WTC11 (cell line): ENCODE measurements at regions not wholly inside any gene's neighbourhood (a gene's known extent, or its start where the extent isn't known, plus 50 kb on each side); places are given as distances from the start of the nearest gene placed in this dataset.

Source experiments
- ATAC-seq: fragments of 200-7000 bp; cut with Tn5 transposase; 2 replicates; pipeline ENCODE4 v1.10.0; 2021; ENCODE audit warnings: mild to moderate bottlenecking, moderate library complexity
- CTCF ChIA-PET: fragments of 300-600 bp; sonication (Branson Sonifier 250); formaldehyde crosslinking; loops from one replicate; lab custom pipeline; 2021; ENCODE audit warnings: antibody characterized with exemption; lab: Charles Lee
- POLR2A ChIA-PET: fragments of 350-600 bp; sonication (Branson Sonifier 250); formaldehyde crosslinking; loops from one replicate; lab custom pipeline; 2021; ENCODE audit warnings: antibody characterized with exemption; lab: Charles Lee
- DNase-seq: peaks from one replicate; pipeline ENCODE4 v3.0.0; 2021; ENCODE audit warnings: low spot score
- H3K27ac Mint-ChIP-seq: 2 replicates; pipeline ENCODE4 v1.8.0; 2021; ENCODE audit warnings: mixed read lengths
- H3K27me3 Mint-ChIP-seq: 2 replicates; pipeline ENCODE4 v1.8.0; 2021; ENCODE audit warnings: low read depth, mild to moderate bottlenecking, moderate library complexity, mixed read lengths
- H3K36me3 Mint-ChIP-seq: 2 replicates; pipeline ENCODE4 v1.8.0; 2021; ENCODE audit warnings: mixed read lengths
- H3K4me1 Mint-ChIP-seq: 2 replicates; pipeline ENCODE4 v1.8.0; 2022; ENCODE audit warnings: mixed read lengths
- H3K4me3 Mint-ChIP-seq: 2 replicates; pipeline ENCODE4 v1.8.0; 2021; ENCODE audit warnings: mild to moderate bottlenecking, moderate library complexity, mixed read lengths
- H3K9me3 Mint-ChIP-seq: 2 replicates; pipeline ENCODE4 v1.8.0; 2021; ENCODE audit warnings: mixed read lengths
- ARID4B ChIP-seq: sonication (generic); formaldehyde crosslinking; IDR thresholded peaks from 2 replicates; pipeline ENCODE4 v1.8.0; 2023; ENCODE audit warnings: missing genetic modification reagents, mild to moderate bottlenecking, borderline replicate concordance
- ATF1 ChIP-seq: sonication (generic); formaldehyde crosslinking; IDR thresholded peaks from 2 replicates; pipeline ENCODE4 v1.8.1; 2023; ENCODE audit warnings: mild to moderate bottlenecking, moderate library complexity, missing genetic modification reagents
- ATF2 ChIP-seq: sonication (generic); formaldehyde crosslinking; IDR thresholded peaks from 2 replicates; pipeline ENCODE4 v1.8.1; 2022; ENCODE audit warnings: low read depth, missing genetic modification reagents, borderline replicate concordance
- E2F5 ChIP-seq: sonication (generic); formaldehyde crosslinking; IDR thresholded peaks from 2 replicates; pipeline ENCODE4 v1.8.1; 2022; ENCODE audit warnings: mild to moderate bottlenecking, moderate library complexity, missing genetic modification reagents
- EMX1 ChIP-seq: fragments of 250-450 bp; sonication (Bioruptor Pico); IDR thresholded peaks from 2 replicates; pipeline ENCODE4 v1.8.0; 2021; ENCODE audit warnings: mild to moderate bottlenecking
- FOXP1 ChIP-seq: sonication (generic); formaldehyde crosslinking; IDR thresholded peaks from 2 replicates; pipeline ENCODE4 v1.8.0; 2022; ENCODE audit warnings: missing genetic modification reagents, mild to moderate bottlenecking, moderate library complexity, borderline replicate concordance
- IRF1 ChIP-seq: sonication (generic); formaldehyde crosslinking; IDR thresholded peaks from 2 replicates; pipeline ENCODE4 v1.8.0; 2023; ENCODE audit warnings: missing genetic modification reagents
- MLX ChIP-seq: sonication (generic); formaldehyde crosslinking; IDR thresholded peaks from 2 replicates; pipeline ENCODE4 v1.8.1; 2023; ENCODE audit warnings: mild to moderate bottlenecking, missing genetic modification reagents, moderate library complexity
- MXD4 ChIP-seq: fragments of 250-450 bp; sonication (Bioruptor Pico); IDR thresholded peaks from 2 replicates; pipeline ENCODE4 v1.8.0; 2021; ENCODE audit warnings: mild to moderate bottlenecking, moderate library complexity, borderline replicate concordance
- MYBL2 ChIP-seq: sonication (generic); formaldehyde crosslinking; IDR thresholded peaks from 2 replicates; pipeline ENCODE4 v1.8.1; 2023; ENCODE audit warnings: mild to moderate bottlenecking, moderate library complexity, missing genetic modification reagents
- NFE2L1 ChIP-seq: sonication (generic); formaldehyde crosslinking; IDR thresholded peaks from 2 replicates; pipeline ENCODE4 v1.8.1; 2023; ENCODE audit warnings: missing genetic modification reagents
- OVOL2 ChIP-seq: fragments of 250-450 bp; sonication (Bioruptor Pico); IDR thresholded peaks from 2 replicates; pipeline ENCODE4 v1.9.0; 2021; ENCODE audit warnings: mild to moderate bottlenecking, borderline replicate concordance
- SMAD4 ChIP-seq: sonication (generic); formaldehyde crosslinking; IDR thresholded peaks from 2 replicates; pipeline ENCODE4 v1.8.0; 2022; ENCODE audit warnings: mild to moderate bottlenecking, missing genetic modification reagents
- SP1 ChIP-seq: sonication (generic); formaldehyde crosslinking; conservative IDR thresholded peaks from 2 replicates; pipeline ENCODE4 v1.8.1; 2022; ENCODE audit warnings: missing genetic modification reagents
- TCF7 ChIP-seq: sonication (generic); formaldehyde crosslinking; IDR thresholded peaks from 2 replicates; pipeline ENCODE4 v1.8.0; 2022; ENCODE audit warnings: mild to moderate bottlenecking, low read depth, missing genetic modification reagents, moderate library complexity
- USF2 ChIP-seq: sonication (generic); formaldehyde crosslinking; IDR thresholded peaks from 2 replicates; pipeline ENCODE4 v1.8.1; 2023; ENCODE audit warnings: mild to moderate bottlenecking, missing genetic modification reagents, moderate library complexity
- ZNF416 ChIP-seq: fragments of 250-450 bp; sonication (Bioruptor Pico); IDR thresholded peaks from 2 replicates; pipeline ENCODE4 v1.9.0; 2021; ENCODE audit warnings: mild to moderate bottlenecking, inconsistent platforms
- ZNF423 ChIP-seq: fragments of 250-450 bp; sonication (Bioruptor Pico); IDR thresholded peaks from 2 replicates; pipeline ENCODE4 v2.1.2; 2022; ENCODE audit warnings: mild to moderate bottlenecking, moderate library complexity
- ZNF671 ChIP-seq: fragments of 250-450 bp; sonication (Bioruptor Pico); IDR thresholded peaks from 2 replicates; pipeline ENCODE4 v1.8.0; 2021; ENCODE audit warnings: mild to moderate bottlenecking
- TF ChIP-seq, protein P1 (sequence below): fragments of 250-450 bp; sonication (Bioruptor Pico); IDR thresholded peaks from 2 replicates; pipeline ENCODE4 v2.1.2; 2022; ENCODE audit warnings: mild to moderate bottlenecking, moderate library complexity
- TF ChIP-seq, protein P2 (sequence below): sonication (generic); formaldehyde crosslinking; IDR thresholded peaks from 2 replicates; pipeline ENCODE4 v1.8.1; 2023; ENCODE audit warnings: mild to moderate bottlenecking, missing genetic modification reagents
- TF ChIP-seq, protein P3 (sequence below): sonication (generic); formaldehyde crosslinking; IDR thresholded peaks from 2 replicates; pipeline ENCODE4 v1.8.0; 2022; ENCODE audit warnings: mild to moderate bottlenecking, missing genetic modification reagents

- no peak for TF ChIP-seq ATF2 (CRISPR knock-in tag)
- no peak for TF ChIP-seq SP1 (CRISPR knock-in tag)
- no peak for TF ChIP-seq NFE2L1 (CRISPR knock-in tag)
- no peak for TF ChIP-seq MYBL2
- TF ChIP-seq ATF1 (CRISPR knock-in tag) = no peak
- TF ChIP-seq, protein P1, sequence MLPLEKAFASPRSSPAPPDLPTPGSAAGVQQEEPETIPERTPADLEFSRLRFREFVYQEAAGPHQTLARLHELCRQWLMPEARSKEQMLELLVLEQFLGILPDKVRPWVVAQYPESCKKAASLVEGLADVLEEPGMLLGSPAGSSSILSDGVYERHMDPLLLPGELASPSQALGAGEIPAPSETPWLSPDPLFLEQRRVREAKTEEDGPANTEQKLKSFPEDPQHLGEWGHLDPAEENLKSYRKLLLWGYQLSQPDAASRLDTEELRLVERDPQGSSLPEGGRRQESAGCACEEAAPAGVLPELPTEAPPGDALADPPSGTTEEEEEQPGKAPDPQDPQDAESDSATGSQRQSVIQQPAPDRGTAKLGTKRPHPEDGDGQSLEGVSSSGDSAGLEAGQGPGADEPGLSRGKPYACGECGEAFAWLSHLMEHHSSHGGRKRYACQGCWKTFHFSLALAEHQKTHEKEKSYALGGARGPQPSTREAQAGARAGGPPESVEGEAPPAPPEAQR (CRISPR knock-in tag) = no peak
- no peak for TF ChIP-seq OVOL2 (CRISPR knock-in tag)
- no peak for TF ChIP-seq TCF7 (CRISPR knock-in tag)
- TF ChIP-seq FOXP1 (CRISPR knock-in tag) = no peak
- TF ChIP-seq IRF1 (CRISPR knock-in tag) = no peak
- no peak for TF ChIP-seq ZNF416 (CRISPR knock-in tag)
- TF ChIP-seq ARID4B = no peak
- no peak for TF ChIP-seq ZNF671 (CRISPR knock-in tag)
- no peak for TF ChIP-seq ZNF423 (CRISPR knock-in tag)
- TF ChIP-seq EMX1 (CRISPR knock-in tag) = no peak
- no peak for TF ChIP-seq MXD4 (CRISPR knock-in tag)
- TF ChIP-seq USF2 (CRISPR knock-in tag) = no peak
- Mint-ChIP-seq H3K4me1 (0 out of 2 replicates have a peak, but pooled peaks cover 4% of the 10 kb centered on the region), H3K4me3 (no peak overlapping the region), H3K9me3 (peaks cover 21% of the 10 kb centered on the region), H3K27me3 (no peaks in the 10 kb centered on the region), H3K36me3 (0 out of 2 replicates have a peak, but pooled peaks cover 4% of the 10 kb centered on the region), H3K27ac (no peak overlapping the region)
- CTCF ChIA-PET = no interaction called here
- POLR2A ChIA-PET = no interaction called here
- ATAC-seq (no peak), DNase-seq (no peak)
Measured at GRCh38 chr7:42380401-42380800, 143.4 kb upstream of the GLI3 start.

- POLR2A ChIA-PET = no interaction called here
- no peaks in the 10 kb centered on the region for H3K27me3 Mint-ChIP-seq
- H3K4me3 Mint-ChIP-seq = no peak overlapping the region
- no peak for ATAC-seq
- peaks cover 29% of the 10 kb centered on the region for H3K9me3 Mint-ChIP-seq
- 0 out of 2 replicates have a peak, but pooled peaks cover 4% of the 10 kb centered on the region for H3K4me1 Mint-ChIP-seq
- 0 out of 2 replicates have a peak, but pooled peaks cover 4% of the 10 kb centered on the region for H3K36me3 Mint-ChIP-seq
- CTCF ChIA-PET = no interaction called here
- no peak for DNase-seq
- H3K27ac Mint-ChIP-seq = no peak overlapping the region
- TF ChIP-seq, protein P2, sequence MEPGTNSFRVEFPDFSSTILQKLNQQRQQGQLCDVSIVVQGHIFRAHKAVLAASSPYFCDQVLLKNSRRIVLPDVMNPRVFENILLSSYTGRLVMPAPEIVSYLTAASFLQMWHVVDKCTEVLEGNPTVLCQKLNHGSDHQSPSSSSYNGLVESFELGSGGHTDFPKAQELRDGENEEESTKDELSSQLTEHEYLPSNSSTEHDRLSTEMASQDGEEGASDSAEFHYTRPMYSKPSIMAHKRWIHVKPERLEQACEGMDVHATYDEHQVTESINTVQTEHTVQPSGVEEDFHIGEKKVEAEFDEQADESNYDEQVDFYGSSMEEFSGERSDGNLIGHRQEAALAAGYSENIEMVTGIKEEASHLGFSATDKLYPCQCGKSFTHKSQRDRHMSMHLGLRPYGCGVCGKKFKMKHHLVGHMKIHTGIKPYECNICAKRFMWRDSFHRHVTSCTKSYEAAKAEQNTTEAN (CRISPR knock-in tag) = no peak
- TF ChIP-seq, protein P3, sequence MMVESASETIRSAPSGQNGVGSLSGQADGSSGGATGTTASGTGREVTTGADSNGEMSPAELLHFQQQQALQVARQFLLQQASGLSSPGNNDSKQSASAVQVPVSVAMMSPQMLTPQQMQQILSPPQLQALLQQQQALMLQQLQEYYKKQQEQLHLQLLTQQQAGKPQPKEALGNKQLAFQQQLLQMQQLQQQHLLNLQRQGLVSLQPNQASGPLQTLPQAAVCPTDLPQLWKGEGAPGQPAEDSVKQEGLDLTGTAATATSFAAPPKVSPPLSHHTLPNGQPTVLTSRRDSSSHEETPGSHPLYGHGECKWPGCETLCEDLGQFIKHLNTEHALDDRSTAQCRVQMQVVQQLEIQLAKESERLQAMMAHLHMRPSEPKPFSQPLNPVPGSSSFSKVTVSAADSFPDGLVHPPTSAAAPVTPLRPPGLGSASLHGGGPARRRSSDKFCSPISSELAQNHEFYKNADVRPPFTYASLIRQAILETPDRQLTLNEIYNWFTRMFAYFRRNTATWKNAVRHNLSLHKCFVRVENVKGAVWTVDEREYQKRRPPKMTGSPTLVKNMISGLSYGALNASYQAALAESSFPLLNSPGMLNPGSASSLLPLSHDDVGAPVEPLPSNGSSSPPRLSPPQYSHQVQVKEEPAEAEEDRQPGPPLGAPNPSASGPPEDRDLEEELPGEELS = no peak
- TF ChIP-seq SMAD4 (no peak), MLX (no peak), E2F5 (no peak)
Measured at GRCh38 chr7:42378149-42378548, 141.1 kb upstream of the GLI3 start.
